ENCODE measurements at regions not wholly inside any gene's neighbourhood (a gene's known extent, or its start where the extent isn't known, plus 50 kb on each side); places are given as distances from the start of the nearest gene placed in this dataset.

DNA sequence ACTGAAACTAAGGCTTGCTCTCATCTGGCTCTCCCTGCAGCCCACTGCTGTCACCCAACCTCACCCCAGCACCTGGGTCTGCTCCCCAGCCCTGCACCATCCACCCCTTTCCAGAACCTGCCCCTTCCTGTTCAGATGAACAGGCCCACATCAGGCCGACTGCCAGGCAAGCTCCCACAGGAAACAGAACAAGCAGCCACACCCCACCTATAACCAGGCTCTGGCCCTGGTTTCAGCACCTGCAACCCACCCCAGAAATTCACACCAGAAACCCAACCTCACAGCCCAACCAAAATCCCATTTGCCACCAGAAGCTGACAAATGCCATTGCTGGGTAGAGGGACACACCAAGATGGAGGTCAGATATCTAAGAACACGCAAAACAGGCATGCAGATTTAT, 159.2 kb upstream of the ID2 start:
- Histone ChIP-seq H3K4me1 (peaks cover 15% of the 10 kb centered on the region), H3K27me3 (replicated peaks; ENCODE audit: control insufficient read depth, insufficient read depth, low read length) (no peaks in the 10 kb centered on the region), H3K9me3 (no peaks in the 10 kb centered on the region), H3K36me3 (ENCODE audit: control insufficient read depth, insufficient read depth, low read length) (no peaks in the 10 kb centered on the region), H3K4me3 (ENCODE audit: low read depth, low read length) (no peak overlapping the region)
- H3K4me3 Mint-ChIP-seq (ENCODE audit: unreplicated experiment) = no peak overlapping the region
- H3K36me3 Mint-ChIP-seq (ENCODE audit: insufficient read depth, unreplicated experiment) = no peaks in the 10 kb centered on the region
- no peaks in the 10 kb centered on the region for H3K27me3 Mint-ChIP-seq (ENCODE audit: insufficient read depth, unreplicated experiment)
- ChIA-PET POLR2A (no interaction called here), CTCF (no interaction called here)
- no TSS peak for BruUV-seq (replicated peaks)
- peaks cover 18% of the 10 kb centered on the region for H3K4me1 Mint-ChIP-seq (ENCODE audit: low read depth, unreplicated experiment)
- H3K27ac Mint-ChIP-seq (ENCODE audit: unreplicated experiment) = no peak overlapping the region
- intact Hi-C loops (cut with micrococcal nuclease; ENCODE audit: unreplicated experiment) = no loop called here
- H3K9me3 Mint-ChIP-seq (ENCODE audit: unreplicated experiment) = no peaks in the 10 kb centered on the region
- no peak for DNase-seq
- TF ChIP-seq, protein P1, sequence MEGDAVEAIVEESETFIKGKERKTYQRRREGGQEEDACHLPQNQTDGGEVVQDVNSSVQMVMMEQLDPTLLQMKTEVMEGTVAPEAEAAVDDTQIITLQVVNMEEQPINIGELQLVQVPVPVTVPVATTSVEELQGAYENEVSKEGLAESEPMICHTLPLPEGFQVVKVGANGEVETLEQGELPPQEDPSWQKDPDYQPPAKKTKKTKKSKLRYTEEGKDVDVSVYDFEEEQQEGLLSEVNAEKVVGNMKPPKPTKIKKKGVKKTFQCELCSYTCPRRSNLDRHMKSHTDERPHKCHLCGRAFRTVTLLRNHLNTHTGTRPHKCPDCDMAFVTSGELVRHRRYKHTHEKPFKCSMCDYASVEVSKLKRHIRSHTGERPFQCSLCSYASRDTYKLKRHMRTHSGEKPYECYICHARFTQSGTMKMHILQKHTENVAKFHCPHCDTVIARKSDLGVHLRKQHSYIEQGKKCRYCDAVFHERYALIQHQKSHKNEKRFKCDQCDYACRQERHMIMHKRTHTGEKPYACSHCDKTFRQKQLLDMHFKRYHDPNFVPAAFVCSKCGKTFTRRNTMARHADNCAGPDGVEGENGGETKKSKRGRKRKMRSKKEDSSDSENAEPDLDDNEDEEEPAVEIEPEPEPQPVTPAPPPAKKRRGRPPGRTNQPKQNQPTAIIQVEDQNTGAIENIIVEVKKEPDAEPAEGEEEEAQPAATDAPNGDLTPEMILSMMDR (IDR thresholded peaks at IDR 0.05; ENCODE audit: insufficient read depth in 1 of 2, low read depth in 1 of 2, low read length in 1 of 2, severe bottlenecking in 1 of 2, unreplicated experiment in 1 of 2) = no peak

DNA sequence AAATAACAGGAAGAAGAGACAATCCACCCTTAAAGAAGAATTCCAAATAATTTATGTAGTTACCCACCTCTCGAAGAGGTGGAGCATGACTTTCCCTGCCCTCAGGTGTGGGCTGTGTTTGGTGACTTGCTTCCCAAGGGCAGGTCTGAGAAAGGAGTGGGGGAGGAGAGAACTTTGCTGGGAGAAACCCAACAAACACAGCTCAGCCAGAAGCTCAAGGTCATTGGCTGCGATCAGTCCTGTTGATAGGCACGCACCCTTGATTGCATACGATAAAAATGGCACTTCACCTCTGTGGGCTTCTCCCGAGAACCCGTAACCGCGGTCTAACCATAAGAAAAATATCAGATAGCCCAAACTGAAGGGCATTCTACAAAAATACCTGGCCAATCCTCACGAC, 157.5 kb upstream of the ID2 start:
- Mint-ChIP-seq H3K36me3 (ENCODE audit: insufficient read depth, unreplicated experiment) (peaks cover under 1% of the 10 kb centered on the region), H3K27ac (ENCODE audit: unreplicated experiment) (no peak overlapping the region), H3K4me1 (ENCODE audit: low read depth, unreplicated experiment) (peaks cover 18% of the 10 kb centered on the region), H3K9me3 (ENCODE audit: unreplicated experiment) (no peaks in the 10 kb centered on the region), H3K4me3 (ENCODE audit: unreplicated experiment) (no peak overlapping the region), H3K27me3 (ENCODE audit: insufficient read depth, unreplicated experiment) (no peaks in the 10 kb centered on the region)
- no peak for DNase-seq
- POLR2A ChIA-PET = no interaction called here
- no TSS peak for BruUV-seq (replicated peaks)
- H3K27me3 ChIP-seq (replicated peaks; ENCODE audit: control insufficient read depth, insufficient read depth, low read length) = no peaks in the 10 kb centered on the region
- no peaks in the 10 kb centered on the region for H3K36me3 ChIP-seq (ENCODE audit: control insufficient read depth, insufficient read depth, low read length)
- TF ChIP-seq, protein P1 (IDR thresholded peaks at IDR 0.05; ENCODE audit: insufficient read depth in 1 of 2, low read depth in 1 of 2, low read length in 1 of 2, severe bottlenecking in 1 of 2, unreplicated experiment in 1 of 2) = no peak
- CTCF ChIA-PET = no interaction called here
- H3K4me1 ChIP-seq = peaks cover 15% of the 10 kb centered on the region
- H3K4me3 ChIP-seq (ENCODE audit: low read depth, low read length) = no peak overlapping the region
- H3K9me3 ChIP-seq = no peaks in the 10 kb centered on the region
- intact Hi-C loops (cut with micrococcal nuclease; ENCODE audit: unreplicated experiment) = no loop called here

DNA sequence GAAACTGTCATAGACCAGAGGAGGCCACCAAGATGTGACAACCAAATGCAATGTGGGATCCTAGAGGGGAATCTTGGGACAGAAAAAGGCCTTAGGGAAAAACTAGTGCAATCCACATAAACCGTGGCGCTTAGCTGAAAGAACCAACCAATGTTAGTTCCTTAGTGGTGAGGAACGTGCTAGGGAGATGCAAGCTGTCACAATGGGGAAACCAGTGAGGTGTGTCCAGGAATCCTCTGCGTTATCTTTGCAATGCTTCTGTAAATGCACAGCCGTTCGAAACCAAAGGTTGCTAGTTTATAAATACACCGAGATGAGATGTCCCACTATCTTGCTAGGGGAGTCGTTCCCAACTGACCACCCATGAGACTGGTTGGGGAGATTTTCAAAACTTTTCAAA, 157.0 kb upstream of the ID2 start:
- H3K4me1 Mint-ChIP-seq (ENCODE audit: low read depth, unreplicated experiment) = peaks cover 18% of the 10 kb centered on the region
- BruUV-seq (replicated peaks) = no TSS peak
- H3K36me3 ChIP-seq (ENCODE audit: control insufficient read depth, insufficient read depth, low read length) = no peaks in the 10 kb centered on the region
- no peak overlapping the region for H3K4me3 ChIP-seq (ENCODE audit: low read depth, low read length)
- no peak for DNase-seq
- H3K27ac Mint-ChIP-seq (ENCODE audit: unreplicated experiment) = no peak overlapping the region
- ChIA-PET CTCF (interaction anchor here (1.3 to 1.4 kb wide), 3 partner anchors 102 to 157 kb away, joined by 5 to 6 read pairs (median 5); partner anchors contain the start of gene ID2), POLR2A (no interaction called here)
- intact Hi-C loops (cut with micrococcal nuclease; ENCODE audit: unreplicated experiment) = loop anchor here (1.0 kb wide), 3 partner anchors 102 to 236 kb away; no protein-coding TSS in a partner anchor
- no peaks in the 10 kb centered on the region for H3K27me3 Mint-ChIP-seq (ENCODE audit: insufficient read depth, unreplicated experiment)
- no peaks in the 10 kb centered on the region for H3K27me3 ChIP-seq (replicated peaks; ENCODE audit: control insufficient read depth, insufficient read depth, low read length)
- H3K4me1 ChIP-seq = peaks cover 15% of the 10 kb centered on the region
- H3K36me3 Mint-ChIP-seq (ENCODE audit: insufficient read depth, unreplicated experiment) = peaks cover 5% of the 10 kb centered on the region
- no peak overlapping the region for H3K4me3 Mint-ChIP-seq (ENCODE audit: unreplicated experiment)
- TF ChIP-seq, protein P1 (IDR thresholded peaks at IDR 0.05; ENCODE audit: insufficient read depth in 1 of 2, low read depth in 1 of 2, low read length in 1 of 2, severe bottlenecking in 1 of 2, unreplicated experiment in 1 of 2) = no peak
- H3K9me3 Mint-ChIP-seq (ENCODE audit: unreplicated experiment) = no peaks in the 10 kb centered on the region
- H3K9me3 ChIP-seq = no peaks in the 10 kb centered on the region

Measured in Caco-2 (cell line).